ENCODE measurements at regions not wholly inside any gene's neighbourhood (a gene's known extent, or its start where the extent isn't known, plus 50 kb on each side); places are given as distances from the start of the nearest gene placed in this dataset.
"Not testable (repeated sequence)": the region's sequence is repeated elsewhere in the genome, so short reads cannot be mapped to it uniquely, and the experiment has no call there.

GRCh38 chr16:29138698-29139097, 153.8 kb downstream of the LAT start:
- BruUV-seq (replicated peaks); H3K27me3 ChIP-seq (ENCODE audit: control insufficient read depth, insufficient read depth, low read length); H4K5ac ChIP-seq (ENCODE audit: low read depth, low read length); DNase-seq; H3K14ac ChIP-seq (replicated peaks; ENCODE audit: low read depth, low read length); POLR2A ChIA-PET (ENCODE audit: unreplicated experiment); in situ Hi-C loops (cut with MboI; ENCODE audit: low sequenced_read_pairs); H2AK9ac ChIP-seq (replicated peaks; ENCODE audit: low read depth, low read length, poor library complexity); H3K23ac ChIP-seq (ENCODE audit: low read depth, low read length); ATAC-seq (ENCODE audit: low read depth); H3K56ac ChIP-seq (ENCODE audit: extremely low read depth, insufficient read depth, low read length); H3K4me1 ChIP-seq (ENCODE audit: control insufficient read depth, insufficient read depth, low read length); H4K20me1 ChIP-seq (ENCODE audit: insufficient read depth, low read length); H2AFZ ChIP-seq (replicated peaks; ENCODE audit: low read length, poor library complexity); H2BK5ac ChIP-seq (ENCODE audit: low read depth, low read length, poor library complexity, severe bottlenecking); H3K79me1 ChIP-seq (ENCODE audit: low read depth in 1 of 2, low read length in 2 of 2); H3K4me2 ChIP-seq (ENCODE audit: low read depth, low read length); H3K9ac ChIP-seq (ENCODE audit: low read depth, low read length); H2BK20ac ChIP-seq (ENCODE audit: low read depth, low read length); H3K18ac ChIP-seq (ENCODE audit: low read depth, low read length); H2BK15ac ChIP-seq (ENCODE audit: low read depth, low read length); H4K8ac ChIP-seq (ENCODE audit: low read depth in 2 of 2, low read length in 2 of 2); intact Hi-C loops (cut with micrococcal nuclease); H3K4me3 ChIP-seq (ENCODE audit: insufficient read depth, low read depth, low read length); H3K27ac ChIP-seq (ENCODE audit: insufficient read depth, low read length); H3K9me1 ChIP-seq (ENCODE audit: insufficient read depth, low read length); CTCF ChIA-PET; H4K91ac ChIP-seq (ENCODE audit: insufficient read depth, low read depth, low read length); H2BK120ac ChIP-seq (ENCODE audit: low read depth, low read length); H3K36me3 ChIP-seq (ENCODE audit: control insufficient read depth, insufficient read depth, low read length); H2AK5ac ChIP-seq (ENCODE audit: low read depth, low read length); dilution Hi-C loops (cut with HindIII; ENCODE audit: low sequenced_read_pairs, unreplicated experiment); H3K4ac ChIP-seq (ENCODE audit: low read depth, low read length); H3K9me3 ChIP-seq (ENCODE audit: control insufficient read depth, insufficient read depth, low read length): not testable (repeated sequence)
- WGBS, 2 experiments (ENCODE audit: extremely low coverage in 2 of 2, insufficient read length in 1 of 2), result no CpG with 5 or more reads among the region's 11 CpGs

- H2BK5ac ChIP-seq (ENCODE audit: low read depth, low read length, poor library complexity, severe bottlenecking); H3K9ac ChIP-seq (ENCODE audit: low read depth, low read length); H2BK20ac ChIP-seq (ENCODE audit: low read depth, low read length); H3K4ac ChIP-seq (ENCODE audit: low read depth, low read length); H2BK15ac ChIP-seq (ENCODE audit: low read depth, low read length); H2AK9ac ChIP-seq (replicated peaks; ENCODE audit: low read depth, low read length, poor library complexity); H3K56ac ChIP-seq (ENCODE audit: extremely low read depth, insufficient read depth, low read length); H3K14ac ChIP-seq (replicated peaks; ENCODE audit: low read depth, low read length); POLR2A ChIA-PET (ENCODE audit: unreplicated experiment); intact Hi-C loops (cut with micrococcal nuclease); H4K5ac ChIP-seq (ENCODE audit: low read depth, low read length); H3K4me3 ChIP-seq (ENCODE audit: insufficient read depth, low read depth, low read length); H2BK120ac ChIP-seq (ENCODE audit: low read depth, low read length); dilution Hi-C loops (cut with HindIII; ENCODE audit: low sequenced_read_pairs, unreplicated experiment); H3K27ac ChIP-seq (ENCODE audit: insufficient read depth, low read length); CTCF ChIA-PET; H3K9me1 ChIP-seq (ENCODE audit: insufficient read depth, low read length); ATAC-seq (ENCODE audit: low read depth); H3K27me3 ChIP-seq (ENCODE audit: control insufficient read depth, insufficient read depth, low read length); H4K20me1 ChIP-seq (ENCODE audit: insufficient read depth, low read length); H2AK5ac ChIP-seq (ENCODE audit: low read depth, low read length); H3K18ac ChIP-seq (ENCODE audit: low read depth, low read length); in situ Hi-C loops (cut with MboI; ENCODE audit: low sequenced_read_pairs); H3K4me1 ChIP-seq (ENCODE audit: control insufficient read depth, insufficient read depth, low read length); H3K23ac ChIP-seq (ENCODE audit: low read depth, low read length); H4K91ac ChIP-seq (ENCODE audit: insufficient read depth, low read depth, low read length); H4K8ac ChIP-seq (ENCODE audit: low read depth in 2 of 2, low read length in 2 of 2); H3K9me3 ChIP-seq (ENCODE audit: control insufficient read depth, insufficient read depth, low read length); H3K4me2 ChIP-seq (ENCODE audit: low read depth, low read length); BruUV-seq (replicated peaks); H3K79me1 ChIP-seq (ENCODE audit: low read depth in 1 of 2, low read length in 2 of 2); H3K36me3 ChIP-seq (ENCODE audit: control insufficient read depth, insufficient read depth, low read length); H2AFZ ChIP-seq (replicated peaks; ENCODE audit: low read length, poor library complexity); DNase-seq: not testable (repeated sequence)
- 100% methylated on average over 3 of the region's 26 CpGs; no CpG with 5 or more reads in 1 of the 2 experiments for WGBS, 2 experiments (ENCODE audit: extremely low coverage in 2 of 2, insufficient read length in 1 of 2)
These were observed 153.2 kb downstream of the LAT start for GRCh38 chr16:29137894-29138662.

All from IMR-90 (cell line).